ENCODE measurements at regions not wholly inside any gene's neighbourhood (a gene's known extent, or its start where the extent isn't known, plus 50 kb on each side); places are given as distances from the start of the nearest gene placed in this dataset.

- no peak for TF ChIP-seq CTCF (IDR thresholded peaks at IDR 0.05)
- TF ChIP-seq ZFX (IDR thresholded peaks at IDR 0.05; ENCODE audit: borderline replicate concordance): no peak
These were observed 377.3 kb upstream of the MEF2C start for GRCh38 chr5:89260254-89260653.
